DND-41 (cell line): ENCODE measurements at regions not wholly inside any gene's neighbourhood (a gene's known extent, or its start where the extent isn't known, plus 50 kb on each side); places are given as distances from the start of the nearest gene placed in this dataset.

Experiments used
- ATAC-seq: fragments of 200-7000 bp; cut with Tn5 transposase; 3 replicates; pipeline ENCODE4 v1.9.1; 2021; ENCODE audit warnings: low read depth; ENCODE audit not compliant: insufficient read depth
- DNase-seq: peaks from one replicate; pipeline ENCODE4 v3.0.0-alpha.2; 2020
- H2AFZ ChIP-seq: 2 replicates; pipeline ENCODE4 v1.6.0; 2012; ENCODE audit warnings: low read depth, low read length
- H3K27ac ChIP-seq: 2 replicates; pipeline ENCODE4 v1.5.1; 2012; ENCODE audit warnings: low read length, inconsistent platforms
- H3K27me3 ChIP-seq: fragments of 200-600 bp; sonication (generic); 2 replicates; pipeline ENCODE4 v1.6.0; 2012; ENCODE audit warnings: low read length, mild to moderate bottlenecking, inconsistent platforms; ENCODE audit not compliant: insufficient read depth, poor library complexity
- H3K36me3 ChIP-seq: 2 replicates; pipeline ENCODE4 v1.5.1; 2012; ENCODE audit warnings: low read length, inconsistent platforms; ENCODE audit not compliant: insufficient read depth
- H3K4me1 ChIP-seq: 2 replicates; pipeline ENCODE4 v1.5.1; 2012; ENCODE audit warnings: mild to moderate bottlenecking, low read length; ENCODE audit not compliant: insufficient read depth
- H3K4me2 ChIP-seq: 2 replicates; pipeline ENCODE4 v1.6.0; 2012; ENCODE audit warnings: mild to moderate bottlenecking, moderate library complexity, low read length, inconsistent platforms; ENCODE audit not compliant: insufficient read depth
- H3K4me3 ChIP-seq, 2 experiments: fragments of 200-600 bp in 1 of 2; shearing (Covaris generic) in 1 of 2; 2 replicates each; pipeline ENCODE4 v1.5.1; 2012 to 2016; ENCODE audit warnings: inconsistent platforms in 2 of 2, low read length in 2 of 2, mild to moderate bottlenecking in 2 of 2, low read depth in 1 of 2, moderate library complexity in 1 of 2
- H3K79me2 ChIP-seq: 2 replicates; pipeline ENCODE4 v1.6.0; 2012; ENCODE audit warnings: low read length, inconsistent platforms; ENCODE audit not compliant: insufficient read depth
- H3K9ac ChIP-seq: 2 replicates; pipeline ENCODE4 v1.6.0; 2012; ENCODE audit warnings: low read depth, mild to moderate bottlenecking, inconsistent platforms, low read length, moderate library complexity
- H3K9me3 ChIP-seq: 2 replicates; pipeline ENCODE4 v1.5.1; 2012; ENCODE audit warnings: low read length, moderate library complexity, mild to moderate bottlenecking, inconsistent platforms; ENCODE audit not compliant: insufficient read depth, severe bottlenecking
- H4K20me1 ChIP-seq: 2 replicates; pipeline ENCODE4 v1.6.0; 2012; ENCODE audit warnings: low read length; ENCODE audit not compliant: insufficient read depth
- CTCF ChIP-seq: IDR thresholded peaks from 2 replicates; pipeline ENCODE4 v1.5.1; 2012; ENCODE audit warnings: borderline replicate concordance, low read length, moderate library complexity, mild to moderate bottlenecking; ENCODE audit not compliant: poor library complexity, severe bottlenecking; ENCODE audit errors: extremely low read depth
- EZH2 ChIP-seq: IDR thresholded peaks from 3 replicates; pipeline ENCODE4 v1.6.1; 2012; ENCODE audit warnings: borderline replicate concordance, low read depth, mild to moderate bottlenecking, moderate library complexity, low read length, inconsistent platforms; ENCODE audit not compliant: severe bottlenecking

DNA sequence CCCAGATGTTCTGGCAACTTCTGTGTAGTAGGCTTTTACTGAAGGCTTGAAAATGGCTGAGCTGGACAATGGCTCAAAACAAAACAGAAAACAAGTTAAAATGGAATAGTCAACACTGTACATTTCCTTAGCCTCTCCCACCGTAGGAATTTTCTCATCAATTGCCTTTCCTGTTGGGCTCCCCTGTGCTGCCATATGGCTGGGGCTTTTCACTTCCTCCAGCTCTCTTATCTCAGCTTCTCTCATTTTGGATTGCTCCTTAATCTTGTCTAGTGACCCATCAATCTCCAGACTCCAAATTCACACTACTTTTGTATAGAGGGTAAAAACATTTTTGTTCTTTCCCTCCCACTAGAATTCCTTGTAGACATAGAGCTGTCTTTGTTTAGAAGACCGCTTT, 50.4 kb upstream of the RPH3A start:
- Histone ChIP-seq H4K20me1 (no peaks in the 10 kb centered on the region), H3K27ac (no peak overlapping the region), H3K4me3 (no peak overlapping the region), H3K79me2 (no peaks in the 10 kb centered on the region), H3K4me2 (no peak overlapping the region), H3K36me3 (no peaks in the 10 kb centered on the region), H3K4me1 (no peaks in the 10 kb centered on the region), H2AFZ (no peak overlapping the region), H3K9ac (no peak overlapping the region), H3K27me3 (peaks cover 13% of the 10 kb centered on the region), H3K9me3 (no peaks in the 10 kb centered on the region)
- DNase-seq (no peak), ATAC-seq (no peak)
- TF ChIP-seq CTCF (no peak), EZH2 (no peak)
